ENCODE measurements at regions not wholly inside any gene's neighbourhood (a gene's known extent, or its start where the extent isn't known, plus 50 kb on each side); places are given as distances from the start of the nearest gene placed in this dataset.
"Not testable (repeated sequence)": the region's sequence is repeated elsewhere in the genome, so short reads cannot be mapped to it uniquely, and the experiment has no call there.

- DNase-seq: no peak
Measured at GRCh38 chr11:15824060-15824459, 532.3 kb downstream of the SOX6 start.

- DNase-seq: no peak
Measured at GRCh38 chr11:15825976-15826650, 530.2 kb downstream of the SOX6 start.

GRCh38 chr11:15826826-15827225 is 529.5 kb downstream of the SOX6 start:
- peak; percentile 23 to 65 for DNase-seq

GRCh38 chr11:15828215-15828853 is 528.0 kb downstream of the SOX6 start:
- no peak for DNase-seq

GRCh38 chr11:15829312-15829711 is 527.0 kb downstream of the SOX6 start:
- no peak for DNase-seq

GRCh38 chr11:15830741-15831428 is 525.5 kb downstream of the SOX6 start:
- DNase-seq: no peak

- DNase-seq: no peak
Measured at GRCh38 chr11:15835788-15836411, 520.4 kb downstream of the SOX6 start.

- DNase-seq: no peak
Measured at GRCh38 chr11:15836795-15837194, 519.6 kb downstream of the SOX6 start.

- DNase-seq: no peak
Measured at GRCh38 chr11:15837901-15838489, 518.4 kb downstream of the SOX6 start.

- DNase-seq: no peak
Measured at GRCh38 chr11:15839061-15839460, 517.3 kb downstream of the SOX6 start.

GRCh38 chr11:15840966-15841365 is 515.4 kb downstream of the SOX6 start:
- peak in 1 of 2 experiments; percentile 3 for DNase-seq

- DNase-seq: no peak
Measured at GRCh38 chr11:15841931-15842740, 514.2 kb downstream of the SOX6 start.

GRCh38 chr11:15843309-15843872 is 513.0 kb downstream of the SOX6 start:
- DNase-seq: no peak

- no peak for DNase-seq
Measured at GRCh38 chr11:15845261-15845660, 511.1 kb downstream of the SOX6 start.

- DNase-seq: no peak
Measured at GRCh38 chr11:15848631-15849168, 507.6 kb downstream of the SOX6 start.

- DNase-seq: no peak
Measured at GRCh38 chr11:15849257-15849656, 507.1 kb downstream of the SOX6 start.

GRCh38 chr11:15850335-15850734 is 506.0 kb downstream of the SOX6 start:
- DNase-seq: not testable (repeated sequence)

GRCh38 chr11:15851051-15851498 is 505.3 kb downstream of the SOX6 start:
- DNase-seq: peak in 1 of 2 experiments; percentile 2

GRCh38 chr11:15852179-15852578 is 504.2 kb downstream of the SOX6 start:
- DNase-seq: no peak

GRCh38 chr11:15854245-15854644 is 502.1 kb downstream of the SOX6 start:
- no peak for DNase-seq

- DNase-seq: no peak
Measured at GRCh38 chr11:15858881-15859280, 497.5 kb downstream of the SOX6 start.

GRCh38 chr11:15859411-15859810 is 496.9 kb downstream of the SOX6 start:
- DNase-seq: no peak
